ENCODE measurements at regions not wholly inside any gene's neighbourhood (a gene's known extent, or its start where the extent isn't known, plus 50 kb on each side); places are given as distances from the start of the nearest gene placed in this dataset.

DNA sequence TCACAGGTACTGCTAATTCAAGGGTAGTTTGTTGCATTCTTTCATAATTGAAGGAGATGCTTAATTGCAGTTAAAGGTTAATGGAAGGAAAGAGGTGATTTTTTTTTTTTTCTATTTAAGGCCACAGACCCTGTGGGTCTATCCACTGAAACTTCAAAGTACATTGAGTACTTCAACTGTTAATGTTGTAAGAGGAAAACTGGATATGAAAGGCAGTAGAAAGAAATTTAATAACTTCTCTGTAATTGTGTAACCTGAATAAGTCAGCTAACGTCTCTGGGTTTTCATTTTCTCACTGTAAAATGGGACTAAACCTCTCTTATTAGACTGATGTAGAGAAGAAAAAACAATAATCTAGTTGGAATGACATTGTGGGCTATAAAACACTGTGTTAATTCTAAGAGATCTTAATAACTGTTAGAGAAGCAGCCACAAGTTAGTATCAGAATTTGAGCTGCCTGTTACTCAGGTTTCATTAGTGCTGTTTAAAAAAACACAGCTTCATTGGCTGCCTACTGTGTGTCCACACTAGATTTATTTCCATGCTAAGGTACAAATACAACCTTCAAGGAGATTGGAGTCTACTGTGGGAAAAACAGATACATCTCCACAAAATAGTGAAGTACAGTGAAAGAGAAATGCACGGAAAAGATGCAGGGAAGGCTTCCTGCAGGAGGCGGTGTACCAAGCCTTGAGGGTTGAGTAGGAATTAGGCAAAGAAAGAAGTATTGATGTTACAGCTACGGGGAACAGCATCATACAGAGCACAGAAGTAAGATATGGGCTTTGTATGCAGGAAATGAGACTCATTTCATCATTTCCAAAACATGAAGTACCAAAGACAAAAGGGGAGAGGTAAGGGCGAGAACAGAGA is 483.6 kb downstream of the TAFA4 start:
- Histone ChIP-seq H3K4me1 (ENCODE audit: insufficient read depth) (no peaks in the 10 kb centered on the region), H3K9me3 (no peaks in the 10 kb centered on the region), H3K4me3 (no peak overlapping the region), H3K27ac (no peak overlapping the region), H3K36me3 (no peaks in the 10 kb centered on the region), H3K27me3 (no peaks in the 10 kb centered on the region)
- intact Hi-C loops (cut with DNase I) = no loop called here
- TF ChIP-seq, protein P1, sequence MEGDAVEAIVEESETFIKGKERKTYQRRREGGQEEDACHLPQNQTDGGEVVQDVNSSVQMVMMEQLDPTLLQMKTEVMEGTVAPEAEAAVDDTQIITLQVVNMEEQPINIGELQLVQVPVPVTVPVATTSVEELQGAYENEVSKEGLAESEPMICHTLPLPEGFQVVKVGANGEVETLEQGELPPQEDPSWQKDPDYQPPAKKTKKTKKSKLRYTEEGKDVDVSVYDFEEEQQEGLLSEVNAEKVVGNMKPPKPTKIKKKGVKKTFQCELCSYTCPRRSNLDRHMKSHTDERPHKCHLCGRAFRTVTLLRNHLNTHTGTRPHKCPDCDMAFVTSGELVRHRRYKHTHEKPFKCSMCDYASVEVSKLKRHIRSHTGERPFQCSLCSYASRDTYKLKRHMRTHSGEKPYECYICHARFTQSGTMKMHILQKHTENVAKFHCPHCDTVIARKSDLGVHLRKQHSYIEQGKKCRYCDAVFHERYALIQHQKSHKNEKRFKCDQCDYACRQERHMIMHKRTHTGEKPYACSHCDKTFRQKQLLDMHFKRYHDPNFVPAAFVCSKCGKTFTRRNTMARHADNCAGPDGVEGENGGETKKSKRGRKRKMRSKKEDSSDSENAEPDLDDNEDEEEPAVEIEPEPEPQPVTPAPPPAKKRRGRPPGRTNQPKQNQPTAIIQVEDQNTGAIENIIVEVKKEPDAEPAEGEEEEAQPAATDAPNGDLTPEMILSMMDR (IDR thresholded peaks at IDR 0.05) = no peak
- no peak for TF ChIP-seq EP300 (IDR thresholded peaks at IDR 0.05)
- no peak for TF ChIP-seq POLR2A (IDR thresholded peaks at IDR 0.05)
- DNase-seq = no peak
- WGBS, 3 donors = 80 to 85% (median 81%) methylated on average over 5 of the region's 5 CpGs

DNA sequence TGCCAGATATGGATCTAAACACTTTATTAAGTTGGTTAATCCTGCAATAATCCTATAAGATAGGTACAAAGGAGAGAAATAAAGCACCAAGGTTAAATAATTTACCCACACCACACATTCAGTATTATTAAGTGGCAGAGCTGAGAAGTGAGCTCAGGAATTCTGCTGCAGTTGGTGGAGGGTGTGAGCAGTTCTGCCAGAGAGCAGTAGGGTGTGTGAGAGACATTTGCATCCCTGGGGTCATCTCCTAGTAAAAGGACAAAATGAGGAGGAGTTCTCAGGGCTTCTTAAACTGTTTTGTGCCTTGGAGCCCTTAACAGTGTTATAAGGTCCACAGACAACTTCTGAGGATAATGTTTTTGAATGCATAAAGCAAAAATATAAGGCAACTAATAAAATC is 484.5 kb downstream of the TAFA4 start:
- TF ChIP-seq, protein P1 (IDR thresholded peaks at IDR 0.05) = no peak
- TF ChIP-seq EP300 (IDR thresholded peaks at IDR 0.05) = no peak
- no peak for TF ChIP-seq POLR2A (IDR thresholded peaks at IDR 0.05)
- no peaks in the 10 kb centered on the region for H3K9me3 ChIP-seq
- no peaks in the 10 kb centered on the region for H3K4me1 ChIP-seq (ENCODE audit: insufficient read depth)
- no peak overlapping the region for H3K27ac ChIP-seq
- intact Hi-C loops (cut with DNase I) = no loop called here
- no peaks in the 10 kb centered on the region for H3K36me3 ChIP-seq
- no peak overlapping the region for H3K4me3 ChIP-seq
- DNase-seq = no peak
- H3K27me3 ChIP-seq = no peaks in the 10 kb centered on the region

DNA sequence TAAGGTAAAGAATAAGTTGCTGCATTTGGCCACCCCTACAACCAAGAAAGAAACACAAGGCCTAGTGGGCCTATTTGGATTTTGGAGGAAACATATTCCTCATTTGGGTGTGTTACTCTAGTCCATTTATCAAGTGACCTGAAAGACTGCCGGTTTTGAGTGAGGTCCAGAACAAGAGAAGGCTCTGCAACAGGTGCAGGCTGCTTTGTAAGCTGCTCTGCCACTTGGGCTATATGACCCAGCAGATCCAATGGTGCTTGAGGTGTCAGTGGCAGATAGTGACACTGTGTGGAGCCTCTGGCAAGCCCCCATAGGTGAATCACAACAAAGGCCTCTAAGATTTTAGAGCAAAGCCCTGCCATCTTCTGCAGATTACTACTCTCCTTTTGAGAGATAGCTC is 491.3 kb downstream of the TAFA4 start:
- TF ChIP-seq POLR2A (IDR thresholded peaks at IDR 0.05) (no peak), EP300 (IDR thresholded peaks at IDR 0.05) (no peak)
- TF ChIP-seq, protein P1 (IDR thresholded peaks at IDR 0.05) = no peak
- Histone ChIP-seq H3K4me3 (no peak overlapping the region), H3K27me3 (no peaks in the 10 kb centered on the region), H3K9me3 (no peaks in the 10 kb centered on the region), H3K36me3 (no peaks in the 10 kb centered on the region), H3K4me1 (ENCODE audit: insufficient read depth) (no peaks in the 10 kb centered on the region), H3K27ac (no peak overlapping the region)
- 80 to 87% (median 83%) methylated on average over 1 of the region's 1 CpG for WGBS, 3 donors
- intact Hi-C loops (cut with DNase I) = no loop called here
- DNase-seq = no peak

DNA sequence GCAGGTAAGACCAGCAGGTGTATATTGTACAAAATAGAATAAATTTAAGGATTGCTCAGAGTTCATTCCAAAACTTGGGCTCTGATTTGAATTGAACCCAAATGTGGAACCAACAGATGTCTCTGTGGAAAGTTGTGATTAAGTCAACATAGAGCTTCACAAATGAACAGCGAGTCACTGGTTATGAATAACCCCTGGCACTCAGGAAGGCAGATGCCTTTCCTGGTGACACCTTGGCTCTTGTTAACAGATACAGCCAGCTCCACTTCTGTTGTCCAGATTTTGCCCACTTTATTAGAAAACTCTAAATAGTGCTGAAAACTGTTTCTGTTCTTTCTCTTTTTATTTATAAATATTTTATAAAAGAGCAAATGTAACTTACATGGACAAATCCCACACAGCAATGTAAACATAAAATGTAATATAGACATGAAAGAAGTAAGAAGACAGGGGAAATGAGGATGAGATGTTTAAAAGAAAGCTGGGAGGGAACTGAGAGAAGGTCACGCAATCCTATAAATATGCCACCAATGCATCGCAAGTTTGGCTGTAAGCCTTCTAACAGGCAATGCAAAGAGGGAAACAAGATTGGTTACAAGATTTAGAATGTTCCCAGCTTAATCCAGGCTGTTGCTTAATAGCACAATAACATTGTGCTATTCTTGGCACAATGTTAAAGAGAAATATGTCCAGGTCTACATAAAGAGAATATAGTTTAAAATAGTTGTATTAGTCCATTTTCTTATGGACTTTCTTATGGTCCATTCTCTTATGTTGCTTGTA is 495.5 kb downstream of the TAFA4 start:
- no peaks in the 10 kb centered on the region for H3K27me3 ChIP-seq
- H3K4me1 ChIP-seq (ENCODE audit: insufficient read depth) = no peaks in the 10 kb centered on the region
- no peaks in the 10 kb centered on the region for H3K36me3 ChIP-seq
- no peak for DNase-seq
- no peak for TF ChIP-seq POLR2A (IDR thresholded peaks at IDR 0.05)
- TF ChIP-seq, protein P1 (IDR thresholded peaks at IDR 0.05) = no peak
- no peak for TF ChIP-seq EP300 (IDR thresholded peaks at IDR 0.05)
- intact Hi-C loops (cut with DNase I) = no loop called here
- WGBS, 3 donors = 8 to 54% (median 39%) methylated on average over 3 of the region's 3 CpGs
- H3K4me3 ChIP-seq = no peak overlapping the region
- H3K9me3 ChIP-seq = no peaks in the 10 kb centered on the region
- H3K27ac ChIP-seq = no peak overlapping the region

Measured in ovary (tissue), 7 donors.